Pons (tissue), 1 donor: ENCODE measurements at regions not wholly inside any gene's neighbourhood (a gene's known extent, or its start where the extent isn't known, plus 50 kb on each side); places are given as distances from the start of the nearest gene placed in this dataset.
"Not testable (repeated sequence)": the region's sequence is repeated elsewhere in the genome, so short reads cannot be mapped to it uniquely, and the experiment has no call there.

Experiments used
- DNase-seq: peaks from one replicate; pipeline ENCODE4 v3.0.0-alpha.2; 2016; ENCODE audit warnings: low spot score

GRCh38 chr5:6273749-6274148 is 104.6 kb downstream of the MED10 start:
- DNase-seq: no peak

DNA sequence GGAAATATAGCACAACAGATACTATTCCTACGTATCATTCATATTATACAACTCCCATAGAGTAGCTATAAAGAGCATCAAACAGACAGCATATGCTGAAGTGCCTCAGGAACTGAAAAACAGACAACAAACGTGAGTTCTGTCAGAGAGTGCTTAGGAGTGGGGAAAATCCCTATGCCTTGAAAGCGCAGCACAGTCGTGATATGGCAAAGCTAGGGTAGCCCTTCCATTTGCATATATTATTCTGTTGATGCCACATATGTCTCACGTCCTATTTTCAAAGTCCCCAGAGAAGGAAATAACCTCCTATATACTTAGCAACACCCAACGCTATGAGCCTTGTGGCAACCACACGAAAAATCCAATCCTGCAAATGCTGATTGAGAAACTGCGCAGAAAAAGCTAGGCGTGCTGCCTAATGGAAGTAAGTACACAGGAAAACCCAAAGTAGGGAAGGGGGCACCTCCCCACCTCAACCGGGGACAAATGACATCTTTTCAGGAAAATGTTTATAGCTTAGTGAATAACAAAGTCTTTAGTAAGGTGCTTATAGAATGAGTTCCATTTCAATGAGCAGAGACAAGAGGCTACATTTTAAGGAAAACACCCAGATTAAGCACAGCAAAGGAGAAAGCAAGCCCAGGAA is 105.1 kb downstream of the MED10 start:
- DNase-seq: no peak

GRCh38 chr5:6269925-6270324 is 108.4 kb downstream of the MED10 start:
- DNase-seq: no peak

DNA sequence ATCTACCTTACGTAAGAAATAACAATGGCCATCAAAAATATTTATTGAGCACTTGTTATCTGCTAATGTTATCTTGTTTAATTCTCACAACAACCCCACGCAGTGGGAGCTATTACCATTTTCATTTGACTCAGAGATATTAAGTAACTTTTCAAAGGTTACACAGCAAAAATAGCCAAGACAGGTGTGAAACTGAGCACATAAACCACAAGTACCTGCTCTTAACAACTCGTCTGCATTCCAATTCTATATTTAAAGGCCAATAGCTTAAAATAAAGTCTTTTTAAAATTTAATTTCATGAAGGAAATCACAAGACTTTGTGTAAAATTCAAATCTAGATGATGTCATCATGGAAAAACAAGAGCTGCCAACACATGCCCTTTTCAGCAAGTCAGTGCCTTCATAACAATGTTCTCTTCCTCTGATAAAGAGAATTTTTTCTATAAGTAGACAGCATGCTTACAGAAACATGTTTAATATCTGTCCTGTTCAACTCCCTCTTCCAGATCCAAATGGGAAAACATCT is 111.6 kb downstream of the MED10 start:
- no peak for DNase-seq

GRCh38 chr5:6264394-6264793 is 114.0 kb downstream of the MED10 start:
- DNase-seq: no peak

- no peak for DNase-seq
Observed at GRCh38 chr5:6262651-6263363, 115.5 kb downstream of the MED10 start.

DNA sequence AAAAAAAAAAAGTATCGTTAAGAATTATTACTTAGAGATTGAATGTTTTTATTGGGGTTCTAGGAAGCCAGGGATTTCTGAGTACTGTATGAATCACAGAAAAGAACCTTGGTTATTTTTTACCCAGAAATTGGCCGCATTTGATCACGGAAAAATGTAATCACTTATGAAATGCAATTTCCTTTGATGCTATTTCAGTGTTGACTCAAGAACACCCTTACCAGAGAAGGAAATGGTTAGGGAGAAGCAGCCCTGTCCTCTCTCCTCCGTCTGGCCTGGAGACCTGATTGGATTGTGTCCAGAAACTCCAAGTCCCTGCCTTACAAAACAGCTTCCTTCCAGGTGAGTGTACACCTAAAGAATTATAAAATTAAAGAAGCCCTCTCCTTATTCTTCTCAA is 116.7 kb downstream of the MED10 start:
- no peak for DNase-seq

GRCh38 chr5:6261256-6261655 is 117.1 kb downstream of the MED10 start:
- no peak for DNase-seq

DNA sequence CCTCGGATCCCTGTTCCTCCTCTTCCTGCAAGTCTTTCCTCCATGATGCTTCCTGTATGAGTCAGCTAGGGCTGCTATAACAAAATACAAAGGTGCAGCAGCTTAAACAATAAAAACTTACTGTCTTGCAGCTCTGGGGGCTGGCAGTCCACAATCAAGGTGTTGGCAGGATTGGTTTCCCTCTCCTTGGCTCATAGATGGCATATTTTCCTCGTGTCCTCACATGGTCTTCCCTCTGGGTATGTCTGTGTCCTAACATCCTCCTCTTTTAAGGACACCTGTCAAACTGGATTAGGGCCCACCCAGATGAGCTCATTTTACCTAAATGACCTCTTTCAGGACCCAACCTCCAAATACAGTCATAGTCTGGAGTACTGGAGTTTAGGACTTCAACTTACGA is 117.5 kb downstream of the MED10 start:
- DNase-seq: no peak

DNA sequence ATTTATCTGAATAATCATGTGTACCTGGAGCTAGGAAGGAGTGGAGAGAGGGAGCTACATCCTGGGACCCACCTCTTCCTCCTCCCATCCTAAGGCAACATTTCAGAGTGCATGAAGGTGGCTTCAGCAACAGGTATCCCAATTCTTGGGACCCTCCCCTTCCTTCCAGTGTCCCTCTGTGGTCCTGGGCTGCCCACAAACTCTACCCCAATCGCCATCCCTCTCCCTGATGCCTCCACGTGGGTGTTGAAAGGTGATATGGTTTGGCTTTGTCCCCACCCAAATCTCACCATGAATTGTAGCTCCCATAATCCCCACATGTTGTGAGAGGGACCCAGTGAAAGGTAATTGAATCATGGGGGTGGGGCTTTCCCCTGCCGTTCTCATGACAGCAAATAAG is 121.4 kb downstream of the MED10 start:
- DNase-seq: no peak

GRCh38 chr5:6255956-6256355 is 122.4 kb downstream of the MED10 start:
- no peak for DNase-seq

DNA sequence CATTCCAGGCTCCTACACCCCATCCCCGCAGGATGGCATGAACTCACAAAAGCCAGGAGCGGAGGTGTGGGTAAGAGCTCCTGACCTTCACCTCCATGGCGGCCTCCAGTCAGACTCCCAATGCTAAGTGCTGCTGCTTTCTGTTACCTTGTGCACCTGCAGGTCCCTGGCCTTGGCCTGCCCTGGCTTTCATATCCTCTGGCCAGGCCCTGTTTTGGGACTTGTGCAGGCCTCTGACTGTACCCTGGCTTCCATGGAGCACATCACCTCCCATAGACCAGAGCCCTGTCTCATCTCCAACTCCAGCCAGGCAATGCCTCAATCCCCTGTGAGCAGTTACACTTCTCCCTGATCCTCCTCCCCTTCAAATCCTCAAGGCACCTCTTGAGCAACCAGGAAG is 124.5 kb downstream of the MED10 start:
- DNase-seq: no peak

DNA sequence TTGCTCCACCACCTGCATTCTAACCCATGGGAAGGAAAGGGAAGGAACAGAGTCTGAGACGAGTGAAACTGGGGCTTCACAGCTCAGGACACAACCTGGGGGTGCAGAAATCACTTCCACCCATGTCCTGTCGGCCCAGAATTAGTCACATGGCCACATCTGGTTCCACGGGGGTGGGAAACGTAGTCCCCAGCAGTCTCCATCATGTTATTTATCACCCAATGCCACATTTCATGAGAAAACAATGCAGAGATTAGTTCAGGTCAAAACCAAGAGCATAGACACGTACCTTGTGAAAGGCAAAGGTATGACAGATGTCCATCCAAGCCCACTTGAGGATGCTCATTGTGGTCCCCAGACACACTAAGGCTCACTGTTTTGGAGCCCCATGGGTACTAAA is 125.1 kb downstream of the MED10 start:
- no peak for DNase-seq

DNA sequence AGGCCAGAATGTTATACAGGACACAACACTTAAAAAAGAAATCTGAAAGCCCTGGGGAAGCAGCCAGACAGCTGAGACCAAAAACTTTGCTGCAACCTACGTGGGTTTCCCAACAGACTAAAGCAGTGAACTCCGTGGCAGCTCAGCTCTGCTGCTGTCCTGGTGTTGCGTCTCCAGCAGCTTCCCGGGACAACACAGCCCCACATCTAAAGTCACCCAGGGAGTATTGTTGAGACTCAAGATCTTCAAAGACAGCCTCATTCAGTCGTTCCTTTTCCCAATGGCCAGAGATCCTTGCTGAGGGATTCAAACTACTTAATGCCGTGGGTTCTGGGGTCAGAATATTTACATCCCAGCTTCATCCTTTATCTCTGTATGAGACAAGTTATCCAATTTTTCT is 125.8 kb downstream of the MED10 start:
- DNase-seq: no peak

- DNase-seq: no peak
Observed at GRCh38 chr5:6251565-6252102, 126.7 kb downstream of the MED10 start.

DNA sequence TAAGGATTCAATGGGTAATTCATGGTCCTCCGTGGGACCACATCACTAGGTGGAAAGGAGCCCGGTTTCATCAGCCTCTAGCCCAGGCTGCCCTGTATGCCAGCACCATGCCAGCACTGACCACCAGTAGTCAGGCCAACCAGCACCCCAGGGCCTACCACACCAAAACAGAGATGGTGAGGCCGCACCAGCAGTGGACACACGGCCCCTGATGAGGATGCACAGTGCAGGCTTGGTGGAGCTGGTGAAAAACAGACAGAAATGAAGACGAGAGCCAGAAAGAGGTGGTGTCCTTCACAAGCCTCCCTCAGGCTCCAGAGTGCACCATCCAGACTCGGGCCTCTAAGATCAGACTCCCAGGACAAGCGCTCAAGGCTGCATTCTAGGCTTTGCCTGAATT is 128.2 kb downstream of the MED10 start:
- DNase-seq: no peak

DNA sequence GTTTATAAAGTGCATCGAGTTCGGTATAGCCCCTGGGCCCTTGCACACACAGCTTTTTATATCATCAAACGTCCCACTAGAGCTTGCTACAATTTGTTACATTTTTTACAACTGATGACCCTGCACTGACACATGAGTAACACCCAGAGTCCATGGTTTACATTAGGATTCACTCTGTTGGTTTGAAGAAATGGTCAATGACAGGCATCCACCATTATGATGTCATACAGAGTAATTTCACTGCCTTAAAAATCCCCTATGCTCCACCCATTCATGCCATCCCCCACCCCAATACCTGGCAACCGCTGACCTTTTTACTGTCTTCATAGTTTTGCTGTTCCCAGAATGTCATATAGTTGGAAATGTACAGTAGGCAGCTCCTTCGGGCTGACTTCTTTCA is 130.2 kb downstream of the MED10 start:
- no peak for DNase-seq

- no peak for DNase-seq
Observed at GRCh38 chr5:6246820-6247437, 131.4 kb downstream of the MED10 start.

DNA sequence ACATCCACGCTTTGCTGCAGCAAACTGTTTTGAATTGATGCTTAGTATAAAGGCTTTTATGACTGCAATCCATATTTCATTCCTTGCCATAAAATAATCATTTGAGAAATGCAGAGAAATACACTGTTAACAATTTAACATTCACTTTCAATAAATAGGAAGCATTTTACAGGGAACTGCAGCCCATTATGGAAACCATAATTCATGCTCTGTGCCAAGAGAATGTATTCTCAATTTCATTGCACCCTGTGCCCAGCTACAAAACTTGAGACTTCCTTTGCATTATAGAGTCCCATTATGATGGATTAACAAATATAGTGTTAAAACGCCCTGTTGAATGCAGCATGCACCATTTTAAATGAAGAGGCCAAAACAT is 134.0 kb downstream of the MED10 start:
- DNase-seq: no peak

DNA sequence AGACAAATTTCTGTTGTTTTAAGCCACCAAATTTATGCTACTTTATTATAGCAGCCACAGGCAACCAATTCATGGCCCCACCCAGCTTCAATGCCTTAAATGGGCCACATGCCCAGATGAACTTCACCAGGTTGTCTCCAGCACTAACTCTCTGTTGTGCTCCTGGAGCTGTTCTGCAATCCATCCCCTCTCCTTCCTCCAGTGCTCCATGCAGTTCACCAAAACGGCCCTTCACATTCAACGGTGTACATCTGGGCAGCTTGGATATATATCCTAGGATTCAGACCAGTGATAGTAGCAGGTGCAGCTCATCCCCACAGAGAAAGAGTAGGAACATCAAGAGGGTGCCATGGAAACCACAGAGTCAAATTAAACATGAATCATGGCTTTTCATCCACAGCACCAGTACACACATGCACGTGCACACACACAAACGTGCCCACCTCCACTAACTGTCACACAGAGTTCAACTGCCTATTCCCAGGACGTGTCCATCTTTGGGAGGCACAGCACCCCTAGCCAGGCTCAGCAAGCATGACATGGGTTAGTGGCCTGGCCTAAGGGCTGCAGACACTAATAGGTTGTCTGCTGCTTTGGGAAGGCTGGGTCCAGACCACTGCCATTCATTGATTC is 134.5 kb downstream of the MED10 start:
- DNase-seq: no peak

GRCh38 chr5:6241056-6241455 is 137.3 kb downstream of the MED10 start:
- DNase-seq: not testable (repeated sequence)

GRCh38 chr5:6236858-6237481 is 141.4 kb downstream of the MED10 start:
- no peak for DNase-seq
